KMS-11 (cell line): ENCODE measurements at regions not wholly inside any gene's neighbourhood (a gene's known extent, or its start where the extent isn't known, plus 50 kb on each side); places are given as distances from the start of the nearest gene placed in this dataset.

ENCODE experiments used
- H2AFZ ChIP-seq: fragments of 200-600 bp; sonication (generic); 2 replicates; pipeline ENCODE4 v1.6.1; 2016; ENCODE audit warnings: antibody characterized with exemption, mixed run types, low read depth
- H3K27ac ChIP-seq: fragments of 200-600 bp; sonication (generic); 2 replicates; pipeline ENCODE4 v1.6.1; 2016; ENCODE audit warnings: mild to moderate bottlenecking, mixed run types
- H3K27me3 ChIP-seq: fragments of 200-600 bp; sonication (generic); 2 replicates; pipeline ENCODE4 v1.6.1; 2017; ENCODE audit warnings: mild to moderate bottlenecking, low read depth, mixed run types, moderate library complexity; ENCODE audit not compliant: insufficient read depth
- H3K36me3 ChIP-seq: fragments of 200-600 bp; sonication (generic); 2 replicates; pipeline ENCODE4 v1.6.1; 2017; ENCODE audit warnings: mild to moderate bottlenecking, mixed run types; ENCODE audit not compliant: insufficient read depth
- H3K4me1 ChIP-seq: fragments of 200-600 bp; sonication (generic); 2 replicates; pipeline ENCODE4 v1.6.1; 2016; ENCODE audit warnings: mild to moderate bottlenecking, low read depth, mixed run types; ENCODE audit not compliant: poor library complexity, severe bottlenecking
- H3K4me2 ChIP-seq: fragments of 200-600 bp; sonication (generic); 2 replicates; pipeline ENCODE4 v1.7.0; 2016; ENCODE audit warnings: mild to moderate bottlenecking, mixed run types
- H3K4me3 ChIP-seq: fragments of 200-600 bp; sonication (generic); IDR thresholded peaks from 2 replicates; pipeline ENCODE4 v1.6.1; 2017; ENCODE audit warnings: low read depth, low read length, mixed read lengths; ENCODE audit not compliant: insufficient read depth
- H3K79me2 ChIP-seq: fragments of 200-600 bp; sonication (generic); 2 replicates; pipeline ENCODE4 v1.6.1; 2016; ENCODE audit warnings: low read depth, mixed run types; ENCODE audit not compliant: insufficient read depth
- H3K9ac ChIP-seq: fragments of 200-600 bp; sonication (generic); 2 replicates; pipeline ENCODE4 v1.6.1; 2016; ENCODE audit warnings: mild to moderate bottlenecking, mixed run types
- H4K20me1 ChIP-seq: fragments of 200-600 bp; sonication (generic); 2 replicates; pipeline ENCODE4 v1.6.1; 2016; ENCODE audit warnings: mild to moderate bottlenecking, mixed run types; ENCODE audit not compliant: insufficient read depth
- TF ChIP-seq, protein P1 (sequence below): fragments of 200-600 bp; sonication (generic); conservative IDR thresholded peaks from 2 replicates; pipeline ENCODE4 v1.6.1; 2017; ENCODE audit warnings: low read depth, mild to moderate bottlenecking, antibody characterized with exemption, low read length, moderate library complexity, mixed read lengths

DNA sequence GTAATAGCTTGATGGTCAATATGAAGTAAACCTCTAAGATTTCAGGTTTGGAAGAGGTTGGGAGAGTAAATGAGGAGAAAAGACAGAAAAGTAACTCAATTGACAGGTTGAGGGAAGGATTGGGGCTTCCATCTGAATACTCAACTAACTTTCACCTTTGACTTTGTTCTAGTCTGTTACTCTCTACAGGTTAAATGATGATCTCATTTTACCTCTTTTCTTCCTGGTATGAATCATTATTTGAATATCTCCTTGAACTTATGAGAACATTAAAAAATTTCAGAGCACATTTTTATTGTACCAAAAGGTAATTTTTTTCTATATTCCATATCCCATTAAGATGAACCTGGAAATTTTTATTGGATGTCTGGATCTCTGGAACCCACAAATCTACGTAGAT lies 87.9 kb upstream of the KCNH8 start:
- no peak overlapping the region for H3K9ac ChIP-seq
- no peaks in the 10 kb centered on the region for H3K36me3 ChIP-seq
- no peak overlapping the region for H3K4me2 ChIP-seq
- H3K4me1 ChIP-seq: no peaks in the 10 kb centered on the region
- H3K79me2 ChIP-seq: no peaks in the 10 kb centered on the region
- H3K4me3 ChIP-seq: no peak overlapping the region
- no peak overlapping the region for H3K27ac ChIP-seq
- H3K27me3 ChIP-seq: no peaks in the 10 kb centered on the region
- no peak overlapping the region for H2AFZ ChIP-seq
- TF ChIP-seq, protein P1, sequence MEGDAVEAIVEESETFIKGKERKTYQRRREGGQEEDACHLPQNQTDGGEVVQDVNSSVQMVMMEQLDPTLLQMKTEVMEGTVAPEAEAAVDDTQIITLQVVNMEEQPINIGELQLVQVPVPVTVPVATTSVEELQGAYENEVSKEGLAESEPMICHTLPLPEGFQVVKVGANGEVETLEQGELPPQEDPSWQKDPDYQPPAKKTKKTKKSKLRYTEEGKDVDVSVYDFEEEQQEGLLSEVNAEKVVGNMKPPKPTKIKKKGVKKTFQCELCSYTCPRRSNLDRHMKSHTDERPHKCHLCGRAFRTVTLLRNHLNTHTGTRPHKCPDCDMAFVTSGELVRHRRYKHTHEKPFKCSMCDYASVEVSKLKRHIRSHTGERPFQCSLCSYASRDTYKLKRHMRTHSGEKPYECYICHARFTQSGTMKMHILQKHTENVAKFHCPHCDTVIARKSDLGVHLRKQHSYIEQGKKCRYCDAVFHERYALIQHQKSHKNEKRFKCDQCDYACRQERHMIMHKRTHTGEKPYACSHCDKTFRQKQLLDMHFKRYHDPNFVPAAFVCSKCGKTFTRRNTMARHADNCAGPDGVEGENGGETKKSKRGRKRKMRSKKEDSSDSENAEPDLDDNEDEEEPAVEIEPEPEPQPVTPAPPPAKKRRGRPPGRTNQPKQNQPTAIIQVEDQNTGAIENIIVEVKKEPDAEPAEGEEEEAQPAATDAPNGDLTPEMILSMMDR: no peak
- H4K20me1 ChIP-seq: no peaks in the 10 kb centered on the region

DNA sequence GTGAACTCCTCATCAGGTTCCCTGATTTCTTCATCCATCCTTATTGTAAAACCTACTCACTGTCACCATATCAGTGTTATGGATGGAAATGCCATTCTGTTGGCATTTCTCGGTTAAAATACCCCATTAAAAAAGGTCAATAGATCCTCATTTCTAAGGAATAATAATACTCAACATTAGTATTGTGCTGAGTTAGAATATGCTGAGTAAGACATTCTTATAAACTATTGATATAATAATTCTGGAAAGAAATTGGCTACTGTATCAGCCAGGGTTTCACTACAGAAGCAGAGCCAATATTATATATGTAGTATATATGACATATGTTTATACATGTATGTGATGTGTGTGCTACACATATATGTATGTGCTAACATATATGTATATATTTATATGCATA lies 95.4 kb upstream of the KCNH8 start:
- no peak overlapping the region for H3K4me2 ChIP-seq
- H3K4me1 ChIP-seq: no peaks in the 10 kb centered on the region
- TF ChIP-seq, protein P1: no peak
- H3K4me3 ChIP-seq: no peak overlapping the region
- no peak overlapping the region for H3K27ac ChIP-seq
- no peaks in the 10 kb centered on the region for H3K36me3 ChIP-seq
- H3K79me2 ChIP-seq: no peaks in the 10 kb centered on the region
- no peaks in the 10 kb centered on the region for H4K20me1 ChIP-seq
- no peaks in the 10 kb centered on the region for H3K27me3 ChIP-seq
- no peak overlapping the region for H3K9ac ChIP-seq
- H2AFZ ChIP-seq: no peak overlapping the region

DNA sequence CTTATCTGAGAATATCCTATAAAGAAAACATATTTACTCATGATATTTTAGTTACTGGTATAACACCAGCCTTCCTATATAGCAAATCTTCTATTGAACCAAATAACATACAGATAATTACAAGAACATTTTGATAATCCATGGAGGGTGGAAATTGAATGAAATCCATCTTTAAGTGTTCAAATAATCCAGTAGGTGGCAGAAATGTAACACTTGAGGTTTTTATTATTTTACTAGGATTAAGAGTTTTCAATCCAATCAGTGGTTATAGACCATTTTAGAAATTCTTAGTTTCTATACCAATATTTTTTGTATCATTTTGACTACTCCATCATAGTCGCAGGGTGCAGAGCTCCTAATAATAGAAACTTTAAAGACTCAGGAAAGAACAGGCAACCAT lies 101.9 kb upstream of the KCNH8 start:
- TF ChIP-seq, protein P1: 0 out of 2 replicates have a peak, but pooled peaks have one; percentile 28
- H3K79me2 ChIP-seq: no peaks in the 10 kb centered on the region
- H4K20me1 ChIP-seq: no peaks in the 10 kb centered on the region
- no peaks in the 10 kb centered on the region for H3K36me3 ChIP-seq
- H2AFZ ChIP-seq: no peak overlapping the region
- H3K9ac ChIP-seq: no peak overlapping the region
- H3K4me3 ChIP-seq: no peak overlapping the region
- no peak overlapping the region for H3K27ac ChIP-seq
- H3K27me3 ChIP-seq: no peaks in the 10 kb centered on the region
- H3K4me2 ChIP-seq: no peak overlapping the region
- no peaks in the 10 kb centered on the region for H3K4me1 ChIP-seq

DNA sequence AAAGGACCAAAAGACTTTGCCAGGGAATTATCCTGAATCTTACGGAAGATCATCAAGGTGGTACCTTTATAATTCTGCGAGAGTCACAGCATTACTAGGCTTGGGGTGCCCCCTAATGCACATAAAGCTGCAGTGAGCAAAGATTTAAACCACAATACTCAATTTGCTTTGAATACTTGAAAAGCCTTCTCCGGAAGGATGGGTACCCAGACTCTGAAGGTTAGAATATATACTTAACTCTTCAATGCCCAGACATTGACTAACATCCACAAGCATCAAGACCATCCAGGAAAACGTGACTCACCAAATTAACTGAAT lies 117.8 kb upstream of the KCNH8 start:
- H3K27ac ChIP-seq: no peak overlapping the region
- H3K4me3 ChIP-seq: no peak overlapping the region
- no peaks in the 10 kb centered on the region for H4K20me1 ChIP-seq
- TF ChIP-seq, protein P1: no peak
- no peaks in the 10 kb centered on the region for H3K36me3 ChIP-seq
- no peak overlapping the region for H3K4me2 ChIP-seq
- no peaks in the 10 kb centered on the region for H3K4me1 ChIP-seq
- no peaks in the 10 kb centered on the region for H3K79me2 ChIP-seq
- H3K27me3 ChIP-seq: no peaks in the 10 kb centered on the region
- H3K9ac ChIP-seq: no peak overlapping the region
- no peak overlapping the region for H2AFZ ChIP-seq
